ENCODE measurements at regions not wholly inside any gene's neighbourhood (a gene's known extent, or its start where the extent isn't known, plus 50 kb on each side); places are given as distances from the start of the nearest gene placed in this dataset.

DNA sequence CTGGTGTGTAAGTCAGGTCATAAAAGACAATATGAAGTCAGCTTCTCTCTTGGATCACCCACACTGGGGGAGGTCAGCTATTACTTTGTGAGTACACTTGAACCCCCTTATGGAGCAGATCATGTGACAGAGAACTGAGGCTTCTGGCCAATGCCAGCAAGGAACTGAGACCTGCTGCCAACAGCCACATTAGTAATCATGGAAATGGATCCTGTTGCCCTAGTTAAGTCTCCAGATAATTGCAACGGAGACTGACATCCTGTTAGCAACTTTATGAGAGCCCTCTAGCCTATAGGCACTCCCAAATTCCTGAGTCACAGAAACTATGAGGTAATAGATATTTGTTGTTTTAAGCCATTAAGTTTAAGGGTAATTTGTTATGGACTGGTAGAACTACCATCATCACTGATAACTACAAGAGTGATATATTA, 110.4 kb upstream of the GMNC start:
- Histone ChIP-seq H3K36me3 (ENCODE audit: control insufficient read depth, insufficient read depth, low read length) (no peaks in the 10 kb centered on the region), H3K4me3 (ENCODE audit: low read length) (no peak overlapping the region), H3K9ac (ENCODE audit: extremely low read depth, low read length, poor library complexity, severe bottlenecking) (no peak overlapping the region), H3K4me1 (ENCODE audit: control insufficient read depth, insufficient read depth, low read length) (no peaks in the 10 kb centered on the region), H3K9me3 (ENCODE audit: control insufficient read depth, low read length) (no peaks in the 10 kb centered on the region), H3K27me3 (ENCODE audit: control insufficient read depth, insufficient read depth, low read length, poor library complexity, severe bottlenecking) (no peaks in the 10 kb centered on the region), H3K27ac (ENCODE audit: low read depth, low read length) (no peak overlapping the region)
- DNase-seq, result no peak
- no peaks in the 10 kb centered on the region for H3K9me3 Mint-ChIP-seq
- 84% methylated on average over 1 of the region's 1 CpG; no CpG with 5 or more reads in 1 of the 2 experiments for WGBS, 2 experiments (ENCODE audit: insufficient coverage in 1 of 2, insufficient read length in 1 of 2)
- TF ChIP-seq, protein P1, sequence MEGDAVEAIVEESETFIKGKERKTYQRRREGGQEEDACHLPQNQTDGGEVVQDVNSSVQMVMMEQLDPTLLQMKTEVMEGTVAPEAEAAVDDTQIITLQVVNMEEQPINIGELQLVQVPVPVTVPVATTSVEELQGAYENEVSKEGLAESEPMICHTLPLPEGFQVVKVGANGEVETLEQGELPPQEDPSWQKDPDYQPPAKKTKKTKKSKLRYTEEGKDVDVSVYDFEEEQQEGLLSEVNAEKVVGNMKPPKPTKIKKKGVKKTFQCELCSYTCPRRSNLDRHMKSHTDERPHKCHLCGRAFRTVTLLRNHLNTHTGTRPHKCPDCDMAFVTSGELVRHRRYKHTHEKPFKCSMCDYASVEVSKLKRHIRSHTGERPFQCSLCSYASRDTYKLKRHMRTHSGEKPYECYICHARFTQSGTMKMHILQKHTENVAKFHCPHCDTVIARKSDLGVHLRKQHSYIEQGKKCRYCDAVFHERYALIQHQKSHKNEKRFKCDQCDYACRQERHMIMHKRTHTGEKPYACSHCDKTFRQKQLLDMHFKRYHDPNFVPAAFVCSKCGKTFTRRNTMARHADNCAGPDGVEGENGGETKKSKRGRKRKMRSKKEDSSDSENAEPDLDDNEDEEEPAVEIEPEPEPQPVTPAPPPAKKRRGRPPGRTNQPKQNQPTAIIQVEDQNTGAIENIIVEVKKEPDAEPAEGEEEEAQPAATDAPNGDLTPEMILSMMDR (conservative IDR thresholded peaks at IDR 0.05), result no peak
- no peak overlapping the region for H3K4me3 Mint-ChIP-seq
- H3K4me1 Mint-ChIP-seq, result no peaks in the 10 kb centered on the region
- H3K36me3 Mint-ChIP-seq (ENCODE audit: low read depth), result no peaks in the 10 kb centered on the region
- H3K27ac Mint-ChIP-seq, result no peak overlapping the region
- no peaks in the 10 kb centered on the region for H3K27me3 Mint-ChIP-seq (ENCODE audit: insufficient read depth)

DNA sequence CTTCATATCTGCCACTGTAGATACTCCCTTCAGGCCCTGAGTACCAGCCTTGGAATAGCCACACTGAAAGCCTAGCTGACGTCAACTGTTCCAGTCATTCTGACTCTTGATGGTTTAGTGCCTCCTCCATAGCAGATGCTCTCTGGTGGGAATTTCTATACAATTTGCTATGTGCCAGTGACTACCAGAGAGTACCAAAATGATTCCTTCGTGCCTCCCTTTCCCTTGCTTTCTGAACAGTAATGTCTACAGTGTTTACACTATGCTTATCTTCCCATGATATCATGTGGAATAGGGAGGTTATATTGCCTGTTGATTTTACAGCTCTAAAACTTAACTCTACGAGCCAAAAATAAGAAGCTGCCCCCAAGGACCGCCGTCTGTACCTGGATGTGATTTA, 109.7 kb upstream of the GMNC start:
- Mint-ChIP-seq H3K36me3 (ENCODE audit: low read depth) (no peaks in the 10 kb centered on the region), H3K4me3 (no peak overlapping the region), H3K4me1 (no peaks in the 10 kb centered on the region), H3K27ac (no peak overlapping the region), H3K9me3 (no peaks in the 10 kb centered on the region), H3K27me3 (ENCODE audit: insufficient read depth) (no peaks in the 10 kb centered on the region)
- DNase-seq, result no peak
- no peak overlapping the region for H3K27ac ChIP-seq (ENCODE audit: low read depth, low read length)
- H3K27me3 ChIP-seq (ENCODE audit: control insufficient read depth, insufficient read depth, low read length, poor library complexity, severe bottlenecking), result no peaks in the 10 kb centered on the region
- no peaks in the 10 kb centered on the region for H3K9me3 ChIP-seq (ENCODE audit: control insufficient read depth, low read length)
- no peaks in the 10 kb centered on the region for H3K36me3 ChIP-seq (ENCODE audit: control insufficient read depth, insufficient read depth, low read length)
- H3K4me1 ChIP-seq (ENCODE audit: control insufficient read depth, insufficient read depth, low read length), result no peaks in the 10 kb centered on the region
- 81 to 93% methylated on average over 3 to 5 of the region's 5 CpGs for WGBS, 2 experiments (ENCODE audit: insufficient coverage in 1 of 2, insufficient read length in 1 of 2)
- TF ChIP-seq, protein P1 (conservative IDR thresholded peaks at IDR 0.05), result no peak
- no peak overlapping the region for H3K9ac ChIP-seq (ENCODE audit: extremely low read depth, low read length, poor library complexity, severe bottlenecking)
- H3K4me3 ChIP-seq (ENCODE audit: low read length), result no peak overlapping the region

DNA sequence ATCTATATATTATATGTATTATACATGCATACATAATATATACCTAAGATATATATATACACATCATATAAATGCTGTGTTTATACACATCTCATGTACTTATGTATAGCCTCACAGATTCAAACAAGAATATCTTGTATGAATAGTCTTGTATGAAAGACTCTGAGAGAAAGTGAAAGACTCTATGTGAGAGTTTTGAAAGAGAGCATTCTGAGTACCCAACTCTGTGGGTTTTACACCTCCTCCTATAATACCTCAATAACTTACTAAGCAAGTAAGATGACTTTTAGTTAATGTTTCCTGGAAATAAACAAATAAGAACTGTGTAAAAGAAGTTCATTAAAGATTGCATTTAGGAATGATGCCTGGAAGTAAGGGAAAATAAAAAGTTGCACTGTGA, 108.1 kb upstream of the GMNC start:
- Mint-ChIP-seq H3K4me3 (no peak overlapping the region), H3K36me3 (ENCODE audit: low read depth) (no peaks in the 10 kb centered on the region), H3K27ac (no peak overlapping the region), H3K4me1 (no peaks in the 10 kb centered on the region), H3K9me3 (no peaks in the 10 kb centered on the region), H3K27me3 (ENCODE audit: insufficient read depth) (no peaks in the 10 kb centered on the region)
- no peak overlapping the region for H3K27ac ChIP-seq (ENCODE audit: low read depth, low read length)
- no peak overlapping the region for H3K4me3 ChIP-seq (ENCODE audit: low read length)
- H3K4me1 ChIP-seq (ENCODE audit: control insufficient read depth, insufficient read depth, low read length), result no peaks in the 10 kb centered on the region
- no peak for DNase-seq
- no peaks in the 10 kb centered on the region for H3K9me3 ChIP-seq (ENCODE audit: control insufficient read depth, low read length)
- no peak overlapping the region for H3K9ac ChIP-seq (ENCODE audit: extremely low read depth, low read length, poor library complexity, severe bottlenecking)
- TF ChIP-seq, protein P1 (conservative IDR thresholded peaks at IDR 0.05), result no peak
- no peaks in the 10 kb centered on the region for H3K36me3 ChIP-seq (ENCODE audit: control insufficient read depth, insufficient read depth, low read length)
- no peaks in the 10 kb centered on the region for H3K27me3 ChIP-seq (ENCODE audit: control insufficient read depth, insufficient read depth, low read length, poor library complexity, severe bottlenecking)

Data from endodermal cell (in vitro differentiated cells).